GM12865 (cell line): ENCODE measurements at regions not wholly inside any gene's neighbourhood (a gene's known extent, or its start where the extent isn't known, plus 50 kb on each side); places are given as distances from the start of the nearest gene placed in this dataset.

Experiments used
- DNase-seq: peaks from one replicate; pipeline ENCODE4 v3.0.0; 2010; ENCODE audit warnings: low read depth
- H3K4me3 ChIP-seq: 2 replicates; pipeline ENCODE4 v1.5.1; 2011; ENCODE audit warnings: mild to moderate bottlenecking, low read depth, low read length, control low read depth
- CTCF ChIP-seq: IDR thresholded peaks from 2 replicates; pipeline ENCODE4 v1.5.1; 2011; ENCODE audit warnings: low read length, control low read depth, low read depth, inconsistent platforms; ENCODE audit not compliant: insufficient read depth; ENCODE audit errors: missing control alignments

DNA sequence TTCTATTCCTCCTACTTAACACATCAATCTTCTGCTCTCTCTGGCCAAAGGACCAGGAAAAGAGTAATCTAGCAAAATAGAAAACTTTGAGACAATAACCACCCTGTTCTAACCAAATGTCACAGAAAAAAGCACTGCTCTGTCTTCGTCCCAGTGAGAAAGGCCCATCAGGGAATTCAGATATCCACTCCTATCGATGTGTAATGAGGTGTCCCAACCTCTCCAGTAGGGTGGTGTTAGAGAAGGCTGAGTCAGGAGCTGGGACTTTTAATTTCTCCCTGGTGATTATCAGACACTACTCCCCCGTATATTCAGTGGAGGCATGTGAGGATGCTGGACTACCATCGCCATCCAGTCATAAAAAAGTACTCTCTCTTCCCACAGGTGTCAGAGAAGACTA is 130.3 kb downstream of the TMTC3 start:
- no peak for DNase-seq
- no peak overlapping the region for H3K4me3 ChIP-seq
- no peak for TF ChIP-seq CTCF

GRCh38 chr12:88273450-88273849 is 131.3 kb downstream of the TMTC3 start:
- DNase-seq = no peak
- no peak overlapping the region for H3K4me3 ChIP-seq
- TF ChIP-seq CTCF = no peak

GRCh38 chr12:88273875-88274274 is 131.8 kb downstream of the TMTC3 start:
- DNase-seq = no peak
- TF ChIP-seq CTCF = no peak

DNA sequence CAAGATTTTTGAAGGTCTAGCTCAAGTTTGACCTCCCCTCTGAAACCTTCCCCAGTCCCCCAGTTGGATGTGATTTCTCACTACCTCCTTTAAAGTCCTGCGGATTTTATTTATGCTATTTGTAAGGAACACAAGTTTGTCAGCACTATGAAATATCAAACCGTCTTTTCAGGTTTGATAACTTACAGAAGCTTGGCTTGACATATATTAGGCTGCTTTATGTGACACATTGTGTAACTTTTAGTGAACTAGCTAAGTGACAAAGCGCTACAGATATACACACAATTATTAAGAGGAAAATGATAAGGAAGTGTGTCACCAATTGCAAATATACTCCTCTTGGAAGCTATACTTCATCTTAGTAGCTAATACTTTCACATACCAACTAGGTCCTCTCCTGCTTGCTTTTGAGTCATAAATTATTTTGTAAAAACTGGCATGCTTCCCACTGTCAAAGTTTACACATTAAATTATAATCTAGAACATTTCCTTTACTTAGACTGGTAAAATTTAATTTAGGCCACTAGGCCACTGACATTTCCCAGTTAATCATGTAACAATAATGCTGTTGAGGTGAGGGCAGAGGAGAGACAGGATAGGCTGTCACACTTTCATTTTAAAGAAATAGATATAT is 149.5 kb downstream of the TMTC3 start:
- TF ChIP-seq CTCF = no peak
- no peak for DNase-seq
- H3K4me3 ChIP-seq = no peak overlapping the region

More at GRCh38 chr12:88273875-88274274, 131.8 kb downstream of the TMTC3 start:
- no peak overlapping the region for H3K4me3 ChIP-seq

DNA sequence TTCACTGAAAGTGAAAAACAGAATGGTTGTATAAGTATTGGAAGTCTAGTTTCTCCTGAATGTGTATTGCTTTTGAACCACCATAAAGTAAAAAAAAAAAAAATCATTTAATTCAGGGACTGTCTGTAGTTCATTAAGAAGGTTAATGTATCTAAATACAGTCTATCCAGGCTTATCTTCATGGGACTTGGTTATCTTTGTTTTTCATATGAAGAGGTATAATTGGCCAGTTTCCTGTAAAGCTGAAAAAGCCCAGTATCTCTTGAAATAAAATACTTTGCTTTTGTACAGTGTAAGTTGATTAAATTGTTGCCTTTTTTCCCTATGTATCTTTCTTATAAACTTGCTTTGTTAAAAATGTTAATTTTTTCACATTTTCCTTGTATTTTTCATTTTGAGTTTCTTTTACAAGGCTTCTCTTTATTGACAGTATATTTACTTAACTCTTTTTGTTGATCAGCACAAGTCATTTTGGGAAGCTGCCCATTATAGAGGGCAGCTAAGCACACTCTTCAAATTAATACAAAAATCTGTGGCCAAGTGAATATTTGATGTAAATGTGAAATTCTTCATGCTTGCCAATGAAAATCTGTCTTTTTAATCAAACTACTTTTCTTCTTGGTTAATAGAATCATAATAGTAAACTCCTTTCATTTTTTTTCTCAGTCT is 156.0 kb downstream of the TMTC3 start:
- TF ChIP-seq CTCF = no peak
- no peak overlapping the region for H3K4me3 ChIP-seq
- DNase-seq = no peak

- DNase-seq = peak; percentile 28
Measured at GRCh38 chr12:88298761-88299242, 156.7 kb downstream of the TMTC3 start.

More at GRCh38 chr12:88298761-88299242, 156.7 kb downstream of the TMTC3 start:
- TF ChIP-seq CTCF = no peak
- no peak overlapping the region for H3K4me3 ChIP-seq
